Gastroesophageal sphincter (tissue), 3 donors: ENCODE measurements at regions not wholly inside any gene's neighbourhood (a gene's known extent, or its start where the extent isn't known, plus 50 kb on each side); places are given as distances from the start of the nearest gene placed in this dataset.

Experiments used
- CTCF ChIP-seq, 4 experiments: fragments of 200-600 bp in 2 of 4; fragments of 450-650 bp in 2 of 4; sonication (generic) in 1 of 4; IDR thresholded peaks; one replicate each; pipeline ENCODE4 v1.5.1; 2017 to 2019; ENCODE audit warnings: antibody characterized with exemption in 4 of 4, mild to moderate bottlenecking in 2 of 4, moderate library complexity in 2 of 4
- EP300 ChIP-seq: sonication (generic); formaldehyde crosslinking; IDR thresholded peaks from one replicate; pipeline ENCODE4 v1.6.1; 2017; ENCODE audit warnings: antibody characterized with exemption, mild to moderate bottlenecking
- POLR2A ChIP-seq, 2 donors: fragments of 450-650 bp; IDR thresholded peaks; one replicate each; pipeline ENCODE4 v1.6.1; 2017; ENCODE audit warnings: antibody characterized with exemption in 2 of 2, mild to moderate bottlenecking in 2 of 2, moderate library complexity in 1 of 2
- POLR2AphosphoS5 ChIP-seq: sonication (generic); formaldehyde crosslinking; IDR thresholded peaks from one replicate; pipeline ENCODE4 v1.6.1; 2017; ENCODE audit warnings: antibody characterized with exemption

GRCh38 chr7:52831321-52831720 lies 204.1 kb upstream of the POM121L12 start:
- TF ChIP-seq POLR2AphosphoS5: no peak
- TF ChIP-seq CTCF (IDR thresholded peaks at IDR 0.05): no peak
- TF ChIP-seq POLR2A (IDR thresholded peaks at IDR 0.05): no peak
- no peak for TF ChIP-seq EP300
